Stomach (tissue), 8 donors: ENCODE measurements at regions not wholly inside any gene's neighbourhood (a gene's known extent, or its start where the extent isn't known, plus 50 kb on each side); places are given as distances from the start of the nearest gene placed in this dataset.

ENCODE experiments used
- DNase-seq, 2 donors: peaks; one replicate each; pipeline versions ENCODE4 v3.0.0 to v3.0.0-alpha.2; 2013 to 2019
- H3K27ac ChIP-seq, 5 donors: fragments of 200-600 bp in 4 of 5; sonication (generic) in 4 of 5; one replicate each; pipeline ENCODE4 v1.5.1; 2013 to 2019; ENCODE audit warnings: mild to moderate bottlenecking in 1 of 5, moderate library complexity in 1 of 5
- H3K27me3 ChIP-seq, 3 donors: fragments of 200-600 bp; sonication (generic); one replicate each; pipeline ENCODE4 v1.5.1; 2017 to 2019; ENCODE audit warnings: mixed run types in 1 of 3
- H3K36me3 ChIP-seq, 4 donors: fragments of 200-600 bp; sonication (generic); 1 replicate in 3 of 4; 2 replicates in 1 of 4; pipeline ENCODE4 v1.5.1; 2016 to 2019
- H3K4me1 ChIP-seq, 4 donors: fragments of 200-600 bp; sonication (generic); one replicate each; pipeline ENCODE4 v1.5.1; 2016 to 2019
- H3K4me3 ChIP-seq, 4 donors: fragments of 200-600 bp; sonication (generic) in 3 of 4; one replicate each; pipeline ENCODE4 v1.5.1; 2016 to 2019; ENCODE audit warnings: mild to moderate bottlenecking in 1 of 4
- H3K9me3 ChIP-seq, 4 donors: fragments of 200-600 bp; sonication (generic); one replicate each; pipeline ENCODE4 v1.5.1; 2016 to 2019
- EP300 ChIP-seq: sonication (generic); formaldehyde crosslinking; IDR thresholded peaks from one replicate; pipeline ENCODE4 v1.6.1; 2017; ENCODE audit warnings: antibody characterized with exemption
- POLR2A ChIP-seq, 4 donors: fragments of 450-650 bp; IDR thresholded peaks; one replicate each; pipeline ENCODE4 v1.6.1; 2016; ENCODE audit warnings: antibody characterized with exemption in 4 of 4, control low read depth in 2 of 4, mild to moderate bottlenecking in 1 of 4, moderate library complexity in 1 of 4
- POLR2AphosphoS5 ChIP-seq, 3 donors: sonication (generic); formaldehyde crosslinking; IDR thresholded peaks; one replicate each; pipeline ENCODE4 v1.6.1; 2016; ENCODE audit warnings: antibody characterized with exemption in 3 of 3
- WGBS, 5 donors: extraction: QIAGEN DNeasy Blood & Tissue Kit in 3 of 5; methylation state at CpG; one replicate each; pipeline versions ENCODE4 v1.1.5 to v1.1.7; 2013 to 2018; 5-methylcytosine and 5-hydroxymethylcytosine counted together
- intact Hi-C: fragments of 100-400 bp; cut with DNase I; formaldehyde crosslinking; loops from one replicate; pipeline ENCODE4 v1.15.1; 2023; ENCODE audit warnings: low total_unique reads
- TF ChIP-seq, protein P1 (sequence below), 7 experiments: fragments of 450-650 bp in 4 of 7; fragments of 200-600 bp in 3 of 7; sonication (generic) in 3 of 7; IDR thresholded peaks; one replicate each; pipeline ENCODE4 v1.5.1; 2016 to 2019; ENCODE audit warnings: antibody characterized with exemption in 7 of 7, control low read depth in 2 of 7, mild to moderate bottlenecking in 1 of 7
- donor health status: healthy with polysubstance abuse.
- donor health status: Bipolar disorder and iron deficiency.
- donor health status: healthy.

DNA sequence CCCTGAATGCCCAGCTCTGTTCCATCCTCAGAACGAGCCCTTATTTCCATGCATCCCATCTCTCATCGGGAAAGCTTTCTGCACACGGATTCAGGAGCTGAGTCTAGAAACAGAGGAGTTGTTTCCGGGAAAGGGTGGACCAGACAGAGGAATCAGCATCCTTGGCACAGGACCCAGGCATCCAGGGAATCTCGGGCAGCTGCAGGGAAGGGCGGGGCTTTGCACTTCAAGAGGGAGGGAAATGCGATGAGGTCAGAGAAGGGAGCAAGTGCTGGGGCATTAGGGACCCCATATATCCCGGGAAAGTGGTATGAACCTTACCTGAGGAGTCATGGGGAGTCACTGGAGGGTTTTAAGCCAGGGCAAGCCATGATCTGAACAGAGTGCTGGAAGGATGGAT is 68.5 kb downstream of the NPTX2 start:
- Histone ChIP-seq H3K36me3 (no peaks in the 10 kb centered on the region), H3K9me3 (peaks cover 0 to 12% (median 8%) of the 10 kb centered on the region in 4 donors), H3K27me3 (peaks cover 0 to 7% (median 0%) of the 10 kb centered on the region in 3 donors), H3K27ac (no peak overlapping the region), H3K4me1 (no peaks in the 10 kb centered on the region), H3K4me3 (no peak overlapping the region)
- TF ChIP-seq, protein P1, sequence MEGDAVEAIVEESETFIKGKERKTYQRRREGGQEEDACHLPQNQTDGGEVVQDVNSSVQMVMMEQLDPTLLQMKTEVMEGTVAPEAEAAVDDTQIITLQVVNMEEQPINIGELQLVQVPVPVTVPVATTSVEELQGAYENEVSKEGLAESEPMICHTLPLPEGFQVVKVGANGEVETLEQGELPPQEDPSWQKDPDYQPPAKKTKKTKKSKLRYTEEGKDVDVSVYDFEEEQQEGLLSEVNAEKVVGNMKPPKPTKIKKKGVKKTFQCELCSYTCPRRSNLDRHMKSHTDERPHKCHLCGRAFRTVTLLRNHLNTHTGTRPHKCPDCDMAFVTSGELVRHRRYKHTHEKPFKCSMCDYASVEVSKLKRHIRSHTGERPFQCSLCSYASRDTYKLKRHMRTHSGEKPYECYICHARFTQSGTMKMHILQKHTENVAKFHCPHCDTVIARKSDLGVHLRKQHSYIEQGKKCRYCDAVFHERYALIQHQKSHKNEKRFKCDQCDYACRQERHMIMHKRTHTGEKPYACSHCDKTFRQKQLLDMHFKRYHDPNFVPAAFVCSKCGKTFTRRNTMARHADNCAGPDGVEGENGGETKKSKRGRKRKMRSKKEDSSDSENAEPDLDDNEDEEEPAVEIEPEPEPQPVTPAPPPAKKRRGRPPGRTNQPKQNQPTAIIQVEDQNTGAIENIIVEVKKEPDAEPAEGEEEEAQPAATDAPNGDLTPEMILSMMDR (IDR thresholded peaks at IDR 0.05) = no peak
- TF ChIP-seq POLR2AphosphoS5 (IDR thresholded peaks at IDR 0.05) (no peak), POLR2A (IDR thresholded peaks at IDR 0.05) (no peak)
- no peak for DNase-seq
- 74 to 83% (median 77%) methylated on average over 8 of the region's 8 CpGs for whole genome bisulfite sequencing, 5 donors
- intact Hi-C loops = no loop called here

- no peaks in the 10 kb centered on the region for H3K4me1 ChIP-seq
- no peak for DNase-seq
- H3K27ac ChIP-seq = no peak overlapping the region
- no peak for TF ChIP-seq EP300
- no peak for TF ChIP-seq POLR2A (IDR thresholded peaks at IDR 0.05)
- no peak for TF ChIP-seq POLR2AphosphoS5 (IDR thresholded peaks at IDR 0.05)
- TF ChIP-seq, protein P1 (IDR thresholded peaks at IDR 0.05) = no peak
- peaks cover 0 to 7% (median 0%) of the 10 kb centered on the region in 3 donors for H3K27me3 ChIP-seq
- no peak overlapping the region for H3K4me3 ChIP-seq
- H3K9me3 ChIP-seq = peaks cover 0 to 15% (median 8%) of the 10 kb centered on the region in 4 donors
- WGBS, 5 donors = 31 to 78% (median 43%) methylated on average over 4 of the region's 4 CpGs
- intact Hi-C loops = no loop called here
- H3K36me3 ChIP-seq = no peaks in the 10 kb centered on the region
Observed at GRCh38 chr7:98686466-98687080, 69.5 kb downstream of the NPTX2 start.

DNA sequence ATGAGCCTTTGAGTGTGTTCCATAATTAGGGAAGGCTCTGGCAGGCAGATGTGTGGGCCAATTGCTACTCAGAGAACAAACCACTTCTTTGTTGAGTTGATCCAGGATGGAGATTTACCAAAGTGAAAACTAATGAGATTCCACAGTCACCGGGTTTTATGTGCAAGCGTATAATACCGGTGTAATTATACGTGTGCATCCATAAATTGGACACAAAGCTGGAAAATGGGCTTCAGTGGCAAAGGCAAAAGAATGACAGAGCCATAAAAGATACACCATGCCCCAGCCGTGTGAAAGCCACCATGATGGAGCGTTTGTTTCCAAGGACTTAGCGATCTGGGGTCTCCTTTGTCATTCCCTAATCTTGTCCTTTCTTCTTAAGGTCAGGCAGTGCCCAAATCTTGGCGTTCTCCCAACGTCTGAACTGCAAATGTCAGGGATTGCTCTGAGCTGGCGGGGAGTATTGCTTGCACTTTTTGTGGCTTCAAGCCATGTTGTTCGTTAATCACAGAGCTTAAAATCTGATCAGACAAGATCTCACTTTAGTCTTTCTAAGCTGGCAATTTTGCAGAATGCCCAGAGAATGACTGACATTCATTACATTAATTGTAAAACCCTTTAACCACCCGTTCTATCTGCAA is 70.1 kb downstream of the NPTX2 start:
- Histone ChIP-seq H3K27me3 (peaks cover 0 to 2% (median 0%) of the 10 kb centered on the region in 3 donors), H3K36me3 (no peaks in the 10 kb centered on the region), H3K4me3 (no peak overlapping the region), H3K9me3 (peaks cover 0 to 21% (median 10%) of the 10 kb centered on the region in 4 donors), H3K27ac (no peak overlapping the region), H3K4me1 (no peaks in the 10 kb centered on the region)
- TF ChIP-seq, protein P1 (IDR thresholded peaks at IDR 0.05) = no peak
- TF ChIP-seq POLR2A (IDR thresholded peaks at IDR 0.05) = no peak
- no peak for TF ChIP-seq POLR2AphosphoS5 (IDR thresholded peaks at IDR 0.05)
- no peak for TF ChIP-seq EP300
- 55 to 67% (median 61%) methylated on average over 12 of the region's 12 CpGs for WGBS, 5 donors
- intact Hi-C loops = no loop called here
- peak in 1 of 2 donors; percentile 42 for DNase-seq

- Histone ChIP-seq H3K4me3 (no peak overlapping the region), H3K27ac (no peak overlapping the region), H3K4me1 (no peaks in the 10 kb centered on the region), H3K27me3 (peaks cover 0 to 5% (median 0%) of the 10 kb centered on the region in 3 donors), H3K36me3 (no peaks in the 10 kb centered on the region), H3K9me3 (peaks cover 0 to 40% (median 26%) of the 10 kb centered on the region in 4 donors)
- intact Hi-C loops = no loop called here
- no peak for DNase-seq
- TF ChIP-seq EP300 (no peak), POLR2AphosphoS5 (IDR thresholded peaks at IDR 0.05) (no peak), POLR2A (IDR thresholded peaks at IDR 0.05) (no peak)
- TF ChIP-seq, protein P1 (IDR thresholded peaks at IDR 0.05) = no peak
- WGBS, 5 donors = 80 to 89% (median 87%) methylated on average over 4 of the region's 4 CpGs
Observed at GRCh38 chr7:98691619-98692018, 74.5 kb downstream of the NPTX2 start.
